ENCODE measurements at regions not wholly inside any gene's neighbourhood (a gene's known extent, or its start where the extent isn't known, plus 50 kb on each side); places are given as distances from the start of the nearest gene placed in this dataset.

GRCh38 chr2:204363513-204363912 is 181.8 kb upstream of the PARD3B start:
- Mint-ChIP-seq H3K4me3 (no peak overlapping the region), H3K9me3 (ENCODE audit: insufficient read depth) (no peaks in the 10 kb centered on the region), H3K27me3 (no peaks in the 10 kb centered on the region), H3K4me1 (no peaks in the 10 kb centered on the region), H3K27ac (no peak overlapping the region)
- H2AFZ ChIP-seq (ENCODE audit: insufficient read depth, low read depth, low read length, poor library complexity, severe bottlenecking) = no peak overlapping the region
- no peak overlapping the region for H3K9ac ChIP-seq (ENCODE audit: low read length)
- no peaks in the 10 kb centered on the region for H4K20me1 ChIP-seq (ENCODE audit: control insufficient read depth, insufficient read depth, low read length, poor library complexity, severe bottlenecking)
- TF ChIP-seq EZH2 (IDR thresholded peaks at IDR 0.05; ENCODE audit: borderline replicate concordance, insufficient read depth, low read depth, low read length, poor library complexity, severe bottlenecking) = no peak
- TF ChIP-seq CTCF (IDR thresholded peaks at IDR 0.05) = no peak
- H3K9me3 ChIP-seq (ENCODE audit: control extremely low read depth in 1 of 3, control insufficient read depth in 2 of 3, insufficient read depth in 1 of 3, low read length in 2 of 3) = no peaks in the 10 kb centered on the region
- no peak overlapping the region for H3K27ac ChIP-seq (ENCODE audit: low read length in 2 of 2)
- POLR2A ChIA-PET = no interaction called here
- H3K27me3 ChIP-seq (replicated peaks in 1 of 4; ENCODE audit: control extremely low read depth in 1 of 4, control insufficient read depth in 3 of 4, insufficient read depth in 4 of 4, low read length in 3 of 4) = no peaks in the 10 kb centered on the region
- no peak overlapping the region for H3K4me3 ChIP-seq (ENCODE audit: control extremely low read depth in 1 of 5, extremely low read depth in 1 of 5, insufficient read depth in 1 of 5, low read depth in 2 of 5, low read length in 4 of 5)
- intact Hi-C loops (cut with micrococcal nuclease) = no loop called here
- H3K4me2 ChIP-seq (replicated peaks; ENCODE audit: low read depth, low read length, poor library complexity, severe bottlenecking) = no peak overlapping the region
- WGBS (ENCODE audit: insufficient coverage) = no CpG with 5 or more reads among the region's 2 CpGs
- ATAC-seq (ENCODE audit: low read depth) (no peak), DNase-seq (no peak)
- no peaks in the 10 kb centered on the region for H3K4me1 ChIP-seq (ENCODE audit: control insufficient read depth in 2 of 2, insufficient read depth in 2 of 2, low read length in 2 of 2)
- no peaks in the 10 kb centered on the region for H3K36me3 ChIP-seq (replicated peaks in 1 of 2; ENCODE audit: control extremely low read depth in 1 of 2, control insufficient read depth in 1 of 2, extremely low read depth in 1 of 2, insufficient read depth in 2 of 2, low read length in 1 of 2)
- CTCF ChIA-PET = no interaction called here
- no peaks in the 10 kb centered on the region for H3K79me2 ChIP-seq (ENCODE audit: control insufficient read depth, insufficient read depth, low read length)

DNA sequence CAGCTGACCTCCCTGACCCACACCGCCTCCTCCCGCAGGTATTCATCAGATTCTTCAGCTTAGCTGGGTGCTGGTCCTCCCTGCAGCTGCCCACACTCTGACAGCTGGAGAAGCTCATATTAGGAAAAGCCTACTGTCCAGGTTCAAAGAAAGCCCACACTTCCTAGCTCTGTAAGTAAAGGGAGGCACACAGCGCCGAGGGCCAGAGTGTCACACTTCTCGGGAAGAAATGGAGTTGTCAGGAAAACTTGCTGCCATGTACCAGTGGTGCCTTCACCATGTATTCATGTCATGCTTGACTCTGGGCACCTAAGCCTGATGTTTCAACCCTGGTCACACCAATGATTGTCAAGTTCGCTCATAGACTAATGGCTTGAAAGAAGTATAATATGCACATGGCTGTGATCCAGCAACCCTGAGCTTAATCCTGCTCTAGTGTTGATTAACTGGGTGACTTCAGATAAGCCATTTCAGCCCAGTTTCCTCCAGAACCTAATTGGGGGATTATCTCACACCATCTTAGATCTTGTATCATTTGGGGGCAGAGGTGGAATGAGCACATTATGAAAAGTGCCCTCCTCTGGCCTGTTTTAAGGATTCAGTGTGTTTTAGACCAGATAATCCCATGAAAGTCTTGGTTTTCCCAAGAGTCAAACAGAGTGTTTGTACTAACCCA is 180.3 kb upstream of the PARD3B start:
- Histone ChIP-seq H3K4me3 (ENCODE audit: control extremely low read depth in 1 of 5, extremely low read depth in 1 of 5, insufficient read depth in 1 of 5, low read depth in 2 of 5, low read length in 4 of 5) (no peak overlapping the region), H3K36me3 (replicated peaks in 1 of 2; ENCODE audit: control extremely low read depth in 1 of 2, control insufficient read depth in 1 of 2, extremely low read depth in 1 of 2, insufficient read depth in 2 of 2, low read length in 1 of 2) (no peaks in the 10 kb centered on the region), H3K27ac (ENCODE audit: low read length in 2 of 2) (no peak overlapping the region), H3K9me3 (ENCODE audit: control extremely low read depth in 1 of 3, control insufficient read depth in 2 of 3, insufficient read depth in 1 of 3, low read length in 2 of 3) (no peaks in the 10 kb centered on the region), H3K4me2 (replicated peaks; ENCODE audit: low read depth, low read length, poor library complexity, severe bottlenecking) (no peak overlapping the region), H3K4me1 (ENCODE audit: control insufficient read depth in 2 of 2, insufficient read depth in 2 of 2, low read length in 2 of 2) (no peaks in the 10 kb centered on the region), H2AFZ (ENCODE audit: insufficient read depth, low read depth, low read length, poor library complexity, severe bottlenecking) (no peak overlapping the region), H3K79me2 (ENCODE audit: control insufficient read depth, insufficient read depth, low read length) (no peaks in the 10 kb centered on the region), H4K20me1 (ENCODE audit: control insufficient read depth, insufficient read depth, low read length, poor library complexity, severe bottlenecking) (no peaks in the 10 kb centered on the region), H3K9ac (ENCODE audit: low read length) (no peak overlapping the region), H3K27me3 (replicated peaks in 1 of 4; ENCODE audit: control extremely low read depth in 1 of 4, control insufficient read depth in 3 of 4, insufficient read depth in 4 of 4, low read length in 3 of 4) (no peaks in the 10 kb centered on the region)
- no peaks in the 10 kb centered on the region for H3K9me3 Mint-ChIP-seq (ENCODE audit: insufficient read depth)
- TF ChIP-seq CTCF (IDR thresholded peaks at IDR 0.05) (no peak), EZH2 (IDR thresholded peaks at IDR 0.05; ENCODE audit: borderline replicate concordance, insufficient read depth, low read depth, low read length, poor library complexity, severe bottlenecking) (no peak)
- H3K4me3 Mint-ChIP-seq = no peak overlapping the region
- ATAC-seq (ENCODE audit: low read depth) = no peak
- H3K4me1 Mint-ChIP-seq = no peaks in the 10 kb centered on the region
- intact Hi-C loops (cut with micrococcal nuclease) = no loop called here
- ChIA-PET CTCF (no interaction called here), POLR2A (no interaction called here)
- no peak for DNase-seq
- no peaks in the 10 kb centered on the region for H3K27me3 Mint-ChIP-seq
- no peak overlapping the region for H3K27ac Mint-ChIP-seq
- WGBS (ENCODE audit: insufficient coverage) = 94% methylated on average over 5 of the region's 6 CpGs
